Activated CD4-positive, alpha-beta T cell treated with anti-CD3 and anti-CD28 coated beads, Interleukin-2, amount 10 ng/mL, durations not matched to agents 7 days and 5 days (primary cell): ENCODE measurements at regions not wholly inside any gene's neighbourhood (a gene's known extent, or its start where the extent isn't known, plus 50 kb on each side); places are given as distances from the start of the nearest gene placed in this dataset.

Experiments used
- CTCF ChIA-PET: fragments of 350-600 bp; sonication (Branson Sonifier 250); formaldehyde crosslinking; loops from one replicate; lab custom pipeline; 2021; ENCODE audit warnings: antibody characterized with exemption; lab: Charles Lee
- POLR2A ChIA-PET: fragments of 350-600 bp; sonication (Branson Sonifier 250); formaldehyde crosslinking; loops from one replicate; lab custom pipeline; 2021; ENCODE audit warnings: antibody characterized with exemption; lab: Charles Lee
- DNase-seq: peaks from one replicate; pipeline ENCODE4 v3.0.0-alpha.2; 2020
- H3K27ac Mint-ChIP-seq: one replicate; pipeline ENCODE4 v1.8.0; 2021; ENCODE audit warnings: mild to moderate bottlenecking, moderate library complexity, mixed read lengths
- H3K27me3 Mint-ChIP-seq: one replicate; pipeline ENCODE4 v1.8.0; 2021; ENCODE audit warnings: mixed read lengths
- H3K36me3 Mint-ChIP-seq: one replicate; pipeline ENCODE4 v1.8.0; 2021; ENCODE audit warnings: low read depth, mixed read lengths
- H3K4me1 Mint-ChIP-seq: one replicate; pipeline ENCODE4 v1.8.0; 2021; ENCODE audit warnings: mixed read lengths
- H3K4me3 Mint-ChIP-seq: one replicate; pipeline ENCODE4 v1.8.0; 2021; ENCODE audit warnings: mild to moderate bottlenecking, moderate library complexity, mixed read lengths
- H3K9me3 Mint-ChIP-seq: one replicate; pipeline ENCODE4 v1.8.0; 2021; ENCODE audit warnings: mixed read lengths

DNA sequence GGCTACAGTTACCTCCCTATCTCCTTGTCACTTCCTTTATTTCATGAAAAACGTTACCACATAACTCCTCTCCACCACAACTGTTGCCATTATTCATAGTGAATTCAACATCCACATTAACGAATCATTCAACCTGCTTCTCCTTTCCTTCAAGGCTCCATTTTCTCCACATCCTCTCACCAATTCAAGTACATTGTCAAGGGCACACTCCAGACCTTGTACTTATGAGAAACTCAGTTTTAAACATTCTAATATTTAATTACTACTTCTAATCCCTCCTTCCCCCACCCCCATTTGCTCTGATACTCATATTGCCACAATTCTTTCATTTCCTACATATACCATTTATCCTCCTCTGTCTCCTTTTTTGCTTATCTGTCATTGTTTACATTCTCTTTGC, 871.2 kb downstream of the TUSC7 start:
- ChIA-PET POLR2A (no interaction called here), CTCF (no interaction called here)
- H3K27ac Mint-ChIP-seq = no peak overlapping the region
- no peak overlapping the region for H3K4me3 Mint-ChIP-seq
- no peak for DNase-seq
- no peaks in the 10 kb centered on the region for H3K27me3 Mint-ChIP-seq
- H3K36me3 Mint-ChIP-seq = no peaks in the 10 kb centered on the region
- H3K9me3 Mint-ChIP-seq = peaks cover 4% of the 10 kb centered on the region
- no peaks in the 10 kb centered on the region for H3K4me1 Mint-ChIP-seq

DNA sequence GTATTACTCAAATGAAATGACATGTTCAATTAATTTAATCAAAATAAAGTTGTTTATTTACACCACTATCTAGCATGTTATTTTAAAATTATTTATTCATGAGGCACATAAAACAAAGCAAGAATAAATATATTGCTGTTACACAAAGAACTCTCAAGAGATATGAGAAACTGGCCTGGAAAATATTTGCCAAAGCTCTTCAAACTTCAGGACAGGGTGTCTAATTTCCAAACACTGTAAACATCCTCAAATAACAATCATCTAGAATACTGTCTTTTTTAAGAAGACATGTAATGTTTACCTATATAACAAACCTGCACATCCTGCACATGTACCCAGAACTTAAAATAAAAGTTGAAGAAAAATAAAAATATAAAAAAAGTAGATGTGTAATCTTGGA, 876.6 kb downstream of the TUSC7 start:
- ChIA-PET CTCF (interaction anchor here (0.8 kb wide), 1 partner anchor 1278 kb away, joined by 3 read pairs; no protein-coding TSS in a partner anchor), POLR2A (no interaction called here)
- DNase-seq = no peak
- Mint-ChIP-seq H3K27me3 (no peaks in the 10 kb centered on the region), H3K4me3 (no peak overlapping the region), H3K27ac (no peak overlapping the region), H3K36me3 (no peaks in the 10 kb centered on the region), H3K4me1 (no peaks in the 10 kb centered on the region), H3K9me3 (peaks cover 4% of the 10 kb centered on the region)

DNA sequence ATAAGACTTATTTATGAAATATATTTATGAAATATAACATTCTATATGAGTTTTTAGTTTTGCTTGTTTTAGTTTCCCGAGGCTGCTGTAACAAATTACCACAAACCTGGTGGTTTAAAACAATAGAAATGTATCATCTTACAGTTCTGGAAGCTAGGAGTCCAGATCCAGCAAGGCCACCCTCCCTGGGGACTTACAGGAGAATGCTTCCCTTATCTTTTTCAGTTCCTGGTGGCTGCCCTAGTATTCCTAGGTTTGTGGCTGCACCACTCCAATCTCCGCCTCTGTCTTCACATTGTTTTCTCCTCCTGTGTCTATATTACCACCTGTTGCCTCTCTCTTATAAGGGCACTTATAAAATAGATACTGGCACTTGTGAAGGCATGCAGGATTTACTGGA, 877.8 kb downstream of the TUSC7 start:
- H3K9me3 Mint-ChIP-seq = peaks cover 4% of the 10 kb centered on the region
- POLR2A ChIA-PET = no interaction called here
- no peak for DNase-seq
- no peaks in the 10 kb centered on the region for H3K27me3 Mint-ChIP-seq
- no peak overlapping the region for H3K4me3 Mint-ChIP-seq
- CTCF ChIA-PET = no interaction called here
- no peak overlapping the region for H3K27ac Mint-ChIP-seq
- no peaks in the 10 kb centered on the region for H3K4me1 Mint-ChIP-seq
- no peaks in the 10 kb centered on the region for H3K36me3 Mint-ChIP-seq

DNA sequence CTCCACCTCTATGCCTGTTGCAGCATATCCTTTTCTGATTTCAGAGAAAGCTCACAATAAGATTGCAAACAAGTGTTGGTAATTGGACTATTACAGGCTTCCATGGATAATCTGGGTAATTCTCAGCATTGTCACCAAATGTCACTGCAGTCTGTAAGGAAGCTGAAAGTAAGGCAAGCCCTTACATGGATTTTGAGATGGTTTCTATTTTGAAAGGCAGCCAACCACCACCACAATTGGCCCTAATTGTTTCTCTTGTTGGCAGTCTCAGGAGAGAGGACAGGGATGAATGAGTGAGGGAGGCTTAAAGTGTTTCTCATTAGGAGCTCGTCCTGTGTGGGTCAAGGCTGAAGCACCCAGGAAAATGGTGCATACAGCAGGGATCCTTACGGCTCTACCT, 879.9 kb downstream of the TUSC7 start:
- peaks cover 1% of the 10 kb centered on the region for H3K9me3 Mint-ChIP-seq
- no peaks in the 10 kb centered on the region for H3K4me1 Mint-ChIP-seq
- CTCF ChIA-PET = no interaction called here
- no peak overlapping the region for H3K4me3 Mint-ChIP-seq
- POLR2A ChIA-PET = no interaction called here
- no peak overlapping the region for H3K27ac Mint-ChIP-seq
- H3K27me3 Mint-ChIP-seq = no peaks in the 10 kb centered on the region
- no peak for DNase-seq
- no peaks in the 10 kb centered on the region for H3K36me3 Mint-ChIP-seq

DNA sequence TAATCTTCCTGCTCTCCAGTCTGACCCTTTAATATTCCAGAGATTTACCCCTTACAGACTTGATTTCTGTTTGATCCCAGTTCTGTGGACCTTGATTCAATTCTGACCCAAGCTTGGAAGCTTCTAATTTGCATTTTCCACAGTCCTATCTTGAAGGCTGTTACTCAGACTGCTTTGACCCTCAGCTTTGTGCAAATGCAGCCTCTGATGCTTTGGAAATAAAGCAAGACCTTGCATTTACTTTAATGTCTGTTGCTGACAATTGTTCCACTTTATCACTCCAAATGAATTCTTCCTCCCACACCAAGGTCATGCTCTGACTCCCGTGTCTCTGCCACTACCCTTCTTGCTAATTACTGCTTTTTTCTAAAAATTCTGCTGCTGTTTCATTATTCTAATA, 886.0 kb downstream of the TUSC7 start:
- CTCF ChIA-PET = no interaction called here

DNA sequence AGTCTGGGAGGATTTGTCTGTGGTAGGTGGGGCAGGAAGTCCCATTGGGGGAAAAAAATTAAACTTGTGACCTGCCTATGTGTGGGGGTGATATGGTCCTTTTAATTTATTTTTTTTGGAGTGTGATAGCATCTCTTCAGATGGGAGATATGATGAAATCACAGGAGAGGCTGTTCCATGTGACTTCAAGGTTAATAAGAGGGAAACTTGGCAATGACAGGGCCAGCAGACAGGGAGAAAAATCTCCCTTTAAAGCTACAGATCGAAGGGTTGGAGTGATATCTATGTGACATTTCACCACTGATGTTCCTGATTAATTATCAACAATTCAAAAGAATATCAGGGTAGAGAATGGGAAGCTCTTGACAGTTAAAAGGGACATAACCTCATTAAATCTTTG, 886.9 kb downstream of the TUSC7 start:
- Mint-ChIP-seq H3K4me1 (no peaks in the 10 kb centered on the region), H3K9me3 (no peaks in the 10 kb centered on the region), H3K27ac (no peak overlapping the region), H3K27me3 (no peaks in the 10 kb centered on the region), H3K4me3 (no peak overlapping the region), H3K36me3 (no peaks in the 10 kb centered on the region)
- ChIA-PET CTCF (interaction anchor here (1.2 kb wide), 1 partner anchor 10 kb away, joined by 3 read pairs; no protein-coding TSS in a partner anchor), POLR2A (no interaction called here)
- DNase-seq = no peak

More for the DNA sequence above, 886.0 kb downstream of the TUSC7 start:
- Mint-ChIP-seq H3K36me3 (no peaks in the 10 kb centered on the region), H3K4me1 (no peaks in the 10 kb centered on the region), H3K27ac (no peak overlapping the region), H3K4me3 (no peak overlapping the region), H3K27me3 (no peaks in the 10 kb centered on the region), H3K9me3 (no peaks in the 10 kb centered on the region)
- DNase-seq = no peak
- POLR2A ChIA-PET = no interaction called here

DNA sequence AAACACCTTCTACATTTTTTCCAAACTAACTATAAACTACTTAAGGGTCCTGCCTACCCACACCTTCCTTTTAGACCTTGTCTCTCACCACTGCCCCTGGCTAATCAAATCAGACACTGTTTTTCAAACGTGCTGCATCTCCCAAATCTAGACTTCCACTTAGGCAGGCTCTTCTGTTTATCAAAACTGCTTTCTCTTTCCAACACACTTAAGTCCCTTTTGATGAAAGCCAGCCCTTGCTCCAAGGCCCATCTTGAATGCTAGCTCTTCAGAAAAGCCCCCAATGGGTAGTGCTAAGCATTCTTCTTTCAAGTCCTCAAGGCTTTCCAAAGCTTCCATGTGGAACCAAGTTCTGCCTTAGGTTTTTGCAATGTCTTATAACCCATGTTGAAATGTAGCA, 888.3 kb downstream of the TUSC7 start:
- H3K4me1 Mint-ChIP-seq = no peaks in the 10 kb centered on the region
- H3K27ac Mint-ChIP-seq = no peak overlapping the region
- no peaks in the 10 kb centered on the region for H3K27me3 Mint-ChIP-seq
- POLR2A ChIA-PET = no interaction called here
- H3K4me3 Mint-ChIP-seq = no peak overlapping the region
- H3K9me3 Mint-ChIP-seq = no peaks in the 10 kb centered on the region
- CTCF ChIA-PET = no interaction called here
- no peaks in the 10 kb centered on the region for H3K36me3 Mint-ChIP-seq
- DNase-seq = no peak

DNA sequence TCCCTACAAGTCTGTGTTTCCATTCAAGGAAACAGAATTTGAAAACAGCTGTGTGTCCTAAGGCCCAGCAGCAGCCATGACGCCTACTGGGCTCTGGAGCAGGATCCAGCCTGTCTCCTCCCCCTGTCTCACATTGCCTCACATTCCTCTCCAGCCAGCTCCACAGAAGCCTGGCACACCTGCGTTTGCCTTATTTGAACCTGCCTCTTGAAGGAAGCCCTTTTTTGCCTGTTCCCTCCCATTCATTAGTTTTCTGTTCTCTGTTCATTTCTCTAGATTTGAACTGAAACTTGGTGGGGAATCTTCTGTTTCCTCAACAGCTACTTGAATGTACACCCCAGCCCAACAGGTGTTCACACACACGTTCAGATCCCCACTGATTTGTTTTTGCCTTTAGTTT, 890.5 kb downstream of the TUSC7 start:
- H3K4me1 Mint-ChIP-seq = no peaks in the 10 kb centered on the region
- no peaks in the 10 kb centered on the region for H3K27me3 Mint-ChIP-seq
- ChIA-PET CTCF (no interaction called here), POLR2A (no interaction called here)
- H3K4me3 Mint-ChIP-seq = no peak overlapping the region
- H3K36me3 Mint-ChIP-seq = no peaks in the 10 kb centered on the region
- H3K27ac Mint-ChIP-seq = no peak overlapping the region
- H3K9me3 Mint-ChIP-seq = no peaks in the 10 kb centered on the region
- no peak for DNase-seq

DNA sequence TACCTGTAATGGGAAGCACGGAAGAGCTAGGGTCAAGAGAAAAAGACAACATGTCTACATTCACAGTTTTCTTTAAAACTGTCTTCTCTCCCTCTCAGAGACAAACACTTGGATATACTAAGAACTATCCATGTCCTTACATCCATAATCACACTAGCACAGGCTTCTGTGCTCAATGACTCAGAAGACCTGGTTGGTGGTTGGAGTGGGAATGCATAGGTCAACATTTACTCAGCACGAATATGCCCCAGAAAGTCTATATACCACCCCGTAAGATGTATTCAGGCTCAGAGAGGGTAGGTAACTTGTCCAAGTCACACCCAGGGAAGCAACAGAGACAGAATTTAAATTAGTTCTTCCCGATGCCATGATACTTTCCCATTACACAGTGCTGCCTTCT, 891.1 kb downstream of the TUSC7 start:
- no peak overlapping the region for H3K4me3 Mint-ChIP-seq
- no peaks in the 10 kb centered on the region for H3K36me3 Mint-ChIP-seq
- ChIA-PET CTCF (no interaction called here), POLR2A (no interaction called here)
- no peaks in the 10 kb centered on the region for H3K27me3 Mint-ChIP-seq
- DNase-seq = no peak
- no peaks in the 10 kb centered on the region for H3K4me1 Mint-ChIP-seq
- no peak overlapping the region for H3K27ac Mint-ChIP-seq
- H3K9me3 Mint-ChIP-seq = no peaks in the 10 kb centered on the region

DNA sequence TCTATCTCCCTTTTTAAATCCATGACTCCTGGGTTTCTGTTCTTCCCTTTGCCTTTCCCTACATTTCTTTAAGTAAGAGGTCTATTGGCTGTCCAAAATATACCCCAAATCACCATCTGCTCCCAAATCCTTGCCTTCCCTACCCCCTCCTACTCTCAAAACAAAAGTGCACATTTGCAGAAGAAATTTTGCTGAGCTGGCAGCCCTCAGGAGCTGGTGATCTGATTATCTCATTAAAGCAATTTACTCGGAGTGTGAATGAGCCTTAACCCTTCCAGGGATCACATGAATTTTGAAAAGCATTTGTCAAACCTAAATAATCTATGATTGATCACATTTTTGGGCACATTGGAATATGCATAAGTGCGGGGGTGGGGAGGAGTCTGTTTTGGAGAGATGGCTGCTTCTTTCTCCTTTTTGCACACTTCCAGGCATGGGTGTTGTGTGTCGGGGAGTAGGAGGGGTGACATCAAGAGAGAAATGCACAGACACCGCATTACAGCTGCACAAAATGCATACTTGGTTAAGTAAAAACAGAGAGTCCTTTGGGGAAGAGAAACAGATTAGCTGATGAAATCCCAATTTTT, 892.6 kb downstream of the TUSC7 start:
- Mint-ChIP-seq H3K27ac (no peak overlapping the region), H3K36me3 (no peaks in the 10 kb centered on the region), H3K27me3 (no peaks in the 10 kb centered on the region), H3K4me3 (no peak overlapping the region), H3K4me1 (no peaks in the 10 kb centered on the region), H3K9me3 (no peaks in the 10 kb centered on the region)
- CTCF ChIA-PET = no interaction called here
- DNase-seq = no peak
- POLR2A ChIA-PET = no interaction called here

DNA sequence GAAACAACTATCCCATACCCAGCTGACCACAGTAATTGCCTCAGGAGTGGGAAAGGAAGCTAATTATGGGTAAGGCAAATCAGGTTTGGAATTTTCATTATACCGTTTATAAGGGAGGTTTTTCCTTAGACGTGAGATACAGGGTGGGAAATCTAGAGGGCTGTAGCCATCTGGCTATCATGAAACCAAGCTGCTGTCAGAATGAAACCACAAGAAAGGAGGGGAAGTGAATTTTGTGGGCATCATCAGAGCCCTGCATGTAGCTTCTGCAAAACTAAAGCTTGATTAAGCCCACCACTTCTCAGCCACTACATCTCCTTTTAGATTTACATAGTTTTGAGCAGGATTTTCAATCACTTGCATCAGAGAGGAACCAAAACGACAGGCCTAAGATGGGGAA, 893.5 kb downstream of the TUSC7 start:
- Mint-ChIP-seq H3K4me1 (no peaks in the 10 kb centered on the region), H3K36me3 (no peaks in the 10 kb centered on the region), H3K27ac (no peak overlapping the region), H3K9me3 (no peaks in the 10 kb centered on the region), H3K27me3 (no peaks in the 10 kb centered on the region), H3K4me3 (no peak overlapping the region)
- ChIA-PET CTCF (no interaction called here), POLR2A (no interaction called here)
- DNase-seq = no peak

DNA sequence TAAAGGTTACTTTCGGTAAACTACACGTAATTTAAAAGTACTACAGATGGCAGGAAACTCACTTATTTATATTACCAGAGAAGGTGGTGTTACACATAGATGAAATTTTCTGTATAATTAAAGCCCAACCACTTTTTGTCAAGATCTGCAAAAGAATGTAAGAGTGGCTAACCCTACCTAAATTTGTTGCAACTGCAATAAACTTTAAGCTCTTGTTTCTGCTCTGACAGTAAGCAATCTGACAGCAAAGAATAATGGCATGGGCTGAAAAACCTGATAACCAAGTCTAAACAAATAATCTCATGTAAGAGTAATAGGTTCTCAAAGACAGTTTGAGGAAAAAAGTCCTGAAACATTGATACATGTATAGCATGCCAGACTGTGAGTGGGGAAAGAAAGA, 897.3 kb downstream of the TUSC7 start:
- Mint-ChIP-seq H3K9me3 (peaks cover 4% of the 10 kb centered on the region), H3K36me3 (no peaks in the 10 kb centered on the region), H3K27me3 (no peaks in the 10 kb centered on the region), H3K4me1 (no peaks in the 10 kb centered on the region), H3K27ac (no peak overlapping the region), H3K4me3 (no peak overlapping the region)
- ChIA-PET POLR2A (no interaction called here), CTCF (no interaction called here)
- no peak for DNase-seq

DNA sequence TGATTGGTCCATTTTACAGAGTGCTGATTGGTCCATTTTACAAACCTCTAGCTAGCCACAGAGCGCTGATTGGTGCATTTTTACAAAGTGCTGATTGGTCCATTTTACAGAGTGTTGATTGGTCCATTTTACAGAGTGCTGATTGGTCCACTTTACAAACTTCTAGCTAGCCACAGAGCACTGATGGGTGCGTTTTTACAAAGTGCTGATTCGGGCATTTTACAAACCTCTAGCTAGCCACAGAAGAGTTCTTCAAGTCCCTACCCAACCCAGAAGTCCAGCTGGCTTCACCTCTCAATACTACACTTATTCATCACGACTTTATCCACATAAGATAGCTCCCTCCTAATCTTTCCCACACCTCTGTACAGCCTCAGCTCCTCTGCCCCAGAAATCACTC, 899.8 kb downstream of the TUSC7 start:
- Mint-ChIP-seq H3K36me3 (no peaks in the 10 kb centered on the region), H3K27me3 (no peaks in the 10 kb centered on the region), H3K9me3 (peaks cover 4% of the 10 kb centered on the region), H3K4me3 (no peak overlapping the region), H3K4me1 (no peaks in the 10 kb centered on the region), H3K27ac (no peak overlapping the region)
- ChIA-PET CTCF (no interaction called here), POLR2A (no interaction called here)
- no peak for DNase-seq

DNA sequence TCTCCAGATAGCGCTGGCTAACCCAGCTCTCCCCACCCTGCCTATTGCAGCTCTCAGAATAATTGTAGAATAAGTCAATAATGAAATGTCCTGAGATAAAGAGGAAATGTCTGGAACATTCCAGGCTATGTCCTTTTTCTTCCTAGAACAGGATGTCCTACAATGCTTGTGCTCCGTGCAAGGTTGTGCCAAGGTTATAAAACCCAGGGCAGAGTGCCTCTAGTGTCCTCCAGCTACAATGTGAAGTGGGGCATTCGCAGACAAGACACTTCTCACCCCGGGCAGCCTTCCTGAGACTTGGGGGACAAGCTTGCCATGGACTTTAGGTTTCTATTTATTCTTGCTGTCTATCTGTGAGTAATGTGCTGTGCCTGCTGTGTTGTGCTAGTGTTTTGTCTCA, 900.6 kb downstream of the TUSC7 start:
- no peaks in the 10 kb centered on the region for H3K27me3 Mint-ChIP-seq
- DNase-seq = no peak
- H3K9me3 Mint-ChIP-seq = peaks cover 4% of the 10 kb centered on the region
- no peak overlapping the region for H3K27ac Mint-ChIP-seq
- no peaks in the 10 kb centered on the region for H3K36me3 Mint-ChIP-seq
- ChIA-PET CTCF (no interaction called here), POLR2A (no interaction called here)
- no peaks in the 10 kb centered on the region for H3K4me1 Mint-ChIP-seq
- H3K4me3 Mint-ChIP-seq = no peak overlapping the region
